Neural crest cell (in vitro differentiated cells): ENCODE measurements at regions not wholly inside any gene's neighbourhood (a gene's known extent, or its start where the extent isn't known, plus 50 kb on each side); places are given as distances from the start of the nearest gene placed in this dataset.

ENCODE experiments used
- DNase-seq: peaks from one replicate; pipeline ENCODE4 v3.0.0; 2021; ENCODE audit warnings: low read depth, mixed read lengths, low spot score
- H3K27ac Mint-ChIP-seq: one replicate; pipeline ENCODE4 v1.8.0; 2021; ENCODE audit warnings: mild to moderate bottlenecking, mixed read lengths; ENCODE audit not compliant: unreplicated experiment
- H3K27me3 Mint-ChIP-seq: 2 replicates; pipeline ENCODE4 v1.8.0; 2021; ENCODE audit warnings: low read depth, mild to moderate bottlenecking, mixed read lengths
- H3K36me3 Mint-ChIP-seq: 2 replicates; pipeline ENCODE4 v1.8.0; 2021; ENCODE audit warnings: low read depth, mild to moderate bottlenecking, mixed read lengths
- H3K4me1 Mint-ChIP-seq: 2 replicates; pipeline ENCODE4 v1.8.0; 2021; ENCODE audit warnings: mixed read lengths
- H3K4me3 Mint-ChIP-seq: one replicate; pipeline ENCODE4 v1.8.0; 2021; ENCODE audit warnings: mild to moderate bottlenecking, mixed read lengths
- H3K9me3 Mint-ChIP-seq: 2 replicates; pipeline ENCODE4 v1.8.0; 2021; ENCODE audit warnings: mixed read lengths
- TF ChIP-seq, protein P1 (sequence below): fragments of 200-600 bp; sonication (generic); conservative IDR thresholded peaks from 2 replicates; pipeline ENCODE4 v1.5.0; 2021; ENCODE audit warnings: antibody characterized with exemption, mild to moderate bottlenecking

DNA sequence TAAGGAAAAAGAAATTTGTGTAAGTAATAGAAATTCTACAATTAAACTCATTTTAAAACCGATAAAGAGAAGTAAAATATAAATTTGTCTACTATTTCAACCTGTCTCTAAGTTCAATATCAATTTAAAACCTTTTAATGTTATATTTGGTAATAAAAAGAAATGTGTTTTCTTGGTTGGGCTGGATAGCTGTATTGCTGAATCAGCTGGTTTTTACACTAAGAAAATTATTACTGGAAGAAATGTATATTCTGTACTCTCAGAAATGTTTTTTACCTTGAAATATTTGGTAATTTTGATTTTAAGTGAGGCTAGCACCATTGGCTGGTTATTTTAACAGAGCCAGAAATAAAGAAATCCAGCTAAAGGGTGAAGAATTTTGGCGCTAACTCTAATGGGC is 87.1 kb upstream of the CNTNAP4 start:
- Mint-ChIP-seq H3K4me1 (peaks cover 17% of the 10 kb centered on the region), H3K9me3 (peaks cover 15% of the 10 kb centered on the region), H3K27ac (no peak overlapping the region), H3K36me3 (no peaks in the 10 kb centered on the region), H3K4me3 (no peak overlapping the region), H3K27me3 (no peaks in the 10 kb centered on the region)
- TF ChIP-seq, protein P1, sequence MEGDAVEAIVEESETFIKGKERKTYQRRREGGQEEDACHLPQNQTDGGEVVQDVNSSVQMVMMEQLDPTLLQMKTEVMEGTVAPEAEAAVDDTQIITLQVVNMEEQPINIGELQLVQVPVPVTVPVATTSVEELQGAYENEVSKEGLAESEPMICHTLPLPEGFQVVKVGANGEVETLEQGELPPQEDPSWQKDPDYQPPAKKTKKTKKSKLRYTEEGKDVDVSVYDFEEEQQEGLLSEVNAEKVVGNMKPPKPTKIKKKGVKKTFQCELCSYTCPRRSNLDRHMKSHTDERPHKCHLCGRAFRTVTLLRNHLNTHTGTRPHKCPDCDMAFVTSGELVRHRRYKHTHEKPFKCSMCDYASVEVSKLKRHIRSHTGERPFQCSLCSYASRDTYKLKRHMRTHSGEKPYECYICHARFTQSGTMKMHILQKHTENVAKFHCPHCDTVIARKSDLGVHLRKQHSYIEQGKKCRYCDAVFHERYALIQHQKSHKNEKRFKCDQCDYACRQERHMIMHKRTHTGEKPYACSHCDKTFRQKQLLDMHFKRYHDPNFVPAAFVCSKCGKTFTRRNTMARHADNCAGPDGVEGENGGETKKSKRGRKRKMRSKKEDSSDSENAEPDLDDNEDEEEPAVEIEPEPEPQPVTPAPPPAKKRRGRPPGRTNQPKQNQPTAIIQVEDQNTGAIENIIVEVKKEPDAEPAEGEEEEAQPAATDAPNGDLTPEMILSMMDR = no peak
- no peak for DNase-seq

DNA sequence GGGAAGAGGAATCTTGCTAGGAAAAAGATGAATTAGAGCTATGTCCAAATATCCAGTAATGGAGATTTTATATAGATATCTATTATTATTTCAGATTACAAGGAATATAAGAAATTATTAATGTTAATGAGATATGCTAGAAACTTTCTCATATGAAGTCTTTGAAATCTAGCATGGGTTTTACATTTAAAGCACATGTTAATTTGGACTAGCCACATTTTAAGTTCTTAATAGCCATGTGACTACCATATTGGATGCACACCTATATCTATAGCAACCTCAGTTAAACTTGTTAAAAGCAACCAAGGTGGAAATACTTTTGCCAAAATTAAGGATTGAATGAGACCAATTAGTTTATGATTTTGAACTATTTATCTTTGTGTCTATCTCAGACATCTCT is 86.7 kb upstream of the CNTNAP4 start:
- Mint-ChIP-seq H3K27me3 (no peaks in the 10 kb centered on the region), H3K4me1 (peaks cover 17% of the 10 kb centered on the region), H3K27ac (no peak overlapping the region), H3K36me3 (no peaks in the 10 kb centered on the region), H3K4me3 (no peak overlapping the region), H3K9me3 (peaks cover 15% of the 10 kb centered on the region)
- TF ChIP-seq, protein P1 = no peak
- no peak for DNase-seq

DNA sequence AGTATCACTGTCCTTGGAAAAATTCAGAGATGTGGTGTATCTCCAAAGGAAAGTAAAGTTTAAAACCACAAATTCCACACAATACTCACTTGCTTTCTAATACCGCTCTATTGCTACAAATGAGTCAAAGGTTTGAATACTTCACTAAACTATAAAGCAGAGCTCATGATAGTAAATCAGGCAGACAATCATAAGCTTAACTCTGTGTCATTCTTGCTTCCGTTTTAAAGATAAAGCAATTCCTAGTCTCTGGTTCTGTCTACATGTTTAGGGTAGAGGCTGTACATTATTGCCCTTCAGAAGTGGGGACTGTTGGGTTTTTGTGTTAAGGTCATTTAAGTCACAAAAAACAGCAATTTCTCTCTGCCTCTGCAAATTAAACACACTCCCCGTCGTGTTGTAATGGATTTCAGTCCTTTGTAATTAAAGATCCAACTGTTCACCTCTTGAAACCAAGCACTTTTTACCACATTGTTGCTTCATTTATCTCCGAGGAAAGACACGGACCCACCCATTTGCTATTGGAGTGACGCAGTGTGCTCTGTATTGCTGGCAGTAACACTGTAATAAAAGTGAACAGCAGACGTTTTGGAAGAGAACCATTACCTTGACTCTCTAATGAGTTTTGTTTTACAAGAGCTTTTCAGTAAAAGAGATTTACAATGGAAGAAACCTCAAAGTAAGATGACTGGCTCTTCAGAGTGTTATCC is 83.1 kb upstream of the CNTNAP4 start:
- DNase-seq = no peak
- Mint-ChIP-seq H3K4me1 (peaks cover 17% of the 10 kb centered on the region), H3K36me3 (no peaks in the 10 kb centered on the region), H3K9me3 (peaks cover 3% of the 10 kb centered on the region), H3K27ac (no peak overlapping the region), H3K4me3 (no peak overlapping the region), H3K27me3 (no peaks in the 10 kb centered on the region)
- TF ChIP-seq, protein P1 = no peak

DNA sequence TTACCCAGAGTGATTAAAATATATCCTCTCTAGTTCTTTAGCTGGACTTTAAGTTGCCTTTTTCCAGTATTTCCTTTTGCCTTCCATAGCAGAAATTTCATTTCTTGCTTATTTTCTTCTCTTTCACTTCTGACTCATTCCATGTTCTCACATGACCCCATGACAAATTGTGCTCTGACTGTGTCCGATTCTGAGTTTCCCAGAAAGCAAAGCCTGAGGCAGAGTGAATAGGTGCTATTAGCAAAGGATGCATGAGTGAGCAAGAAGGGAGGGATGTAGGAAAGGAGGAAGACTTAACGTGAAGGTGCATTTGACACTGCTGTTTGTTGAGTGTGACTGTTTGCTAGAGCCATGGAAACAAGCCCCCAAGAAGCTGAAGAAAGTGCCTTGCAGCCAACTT is 82.6 kb upstream of the CNTNAP4 start:
- Mint-ChIP-seq H3K4me1 (peaks cover 23% of the 10 kb centered on the region), H3K9me3 (peaks cover 3% of the 10 kb centered on the region), H3K4me3 (no peak overlapping the region), H3K27me3 (no peaks in the 10 kb centered on the region), H3K27ac (no peak overlapping the region), H3K36me3 (no peaks in the 10 kb centered on the region)
- TF ChIP-seq, protein P1 = no peak
- no peak for DNase-seq

DNA sequence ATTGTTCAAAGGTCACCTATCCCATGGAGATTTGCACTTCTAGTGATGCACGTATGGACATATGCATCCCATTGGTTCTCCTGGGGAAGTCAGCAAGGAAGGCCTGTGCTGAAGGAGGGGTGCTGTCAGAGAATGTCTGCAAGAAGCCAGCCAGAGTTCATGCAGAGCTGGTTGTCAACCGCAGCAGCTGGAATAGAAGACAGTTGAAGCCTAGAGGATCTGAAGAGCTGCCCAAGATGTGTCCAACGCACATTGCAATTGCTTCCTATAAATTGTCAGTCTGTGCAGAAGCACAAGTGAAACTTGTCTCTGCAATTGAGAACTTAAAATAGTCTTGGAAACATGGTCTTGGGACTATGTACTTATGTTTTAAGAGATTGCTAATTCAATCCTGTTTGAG is 82.1 kb upstream of the CNTNAP4 start:
- Mint-ChIP-seq H3K4me1 (peaks cover 27% of the 10 kb centered on the region), H3K9me3 (peaks cover 3% of the 10 kb centered on the region), H3K4me3 (no peak overlapping the region), H3K36me3 (no peaks in the 10 kb centered on the region), H3K27ac (no peak overlapping the region), H3K27me3 (no peaks in the 10 kb centered on the region)
- TF ChIP-seq, protein P1 = no peak
- DNase-seq = no peak
